Stomach (tissue), 4 donors: ENCODE measurements at regions not wholly inside any gene's neighbourhood (a gene's known extent, or its start where the extent isn't known, plus 50 kb on each side); places are given as distances from the start of the nearest gene placed in this dataset.

Source experiments
- CTCF ChIP-seq, 7 experiments: fragments of 450-650 bp in 4 of 7; fragments of 200-600 bp in 3 of 7; sonication (generic) in 3 of 7; IDR thresholded peaks; one replicate each; pipeline ENCODE4 v1.5.1; 2016 to 2019; ENCODE audit warnings: antibody characterized with exemption in 7 of 7, control low read depth in 2 of 7, mild to moderate bottlenecking in 1 of 7
- EP300 ChIP-seq: sonication (generic); formaldehyde crosslinking; IDR thresholded peaks from one replicate; pipeline ENCODE4 v1.6.1; 2017; ENCODE audit warnings: antibody characterized with exemption
- POLR2A ChIP-seq, 4 donors: fragments of 450-650 bp; IDR thresholded peaks; one replicate each; pipeline ENCODE4 v1.6.1; 2016; ENCODE audit warnings: antibody characterized with exemption in 4 of 4, control low read depth in 2 of 4, mild to moderate bottlenecking in 1 of 4, moderate library complexity in 1 of 4
- POLR2AphosphoS5 ChIP-seq, 3 donors: sonication (generic); formaldehyde crosslinking; IDR thresholded peaks; one replicate each; pipeline ENCODE4 v1.6.1; 2016; ENCODE audit warnings: antibody characterized with exemption in 3 of 3

DNA sequence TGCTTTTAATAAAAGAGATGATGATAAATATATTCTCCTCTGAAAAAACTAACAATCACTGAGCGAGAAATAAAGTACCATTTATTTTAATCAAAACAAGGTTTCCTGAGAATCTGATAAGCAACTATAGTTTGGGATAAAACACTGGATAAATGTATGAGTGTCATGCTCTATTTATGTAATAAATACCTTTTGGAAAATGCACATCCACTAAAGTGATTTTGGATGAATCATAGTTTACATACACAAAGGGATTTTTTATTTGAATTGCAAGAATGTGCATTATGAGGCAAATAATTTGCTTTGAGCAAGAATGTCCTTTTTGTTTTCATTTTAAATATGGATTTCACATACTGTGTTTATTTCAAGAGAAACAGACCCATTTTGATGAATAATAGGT, 1483.5 kb downstream of the MRPL39 start:
- TF ChIP-seq CTCF (IDR thresholded peaks at IDR 0.05) (no peak), POLR2A (IDR thresholded peaks at IDR 0.05) (no peak), EP300 (no peak), POLR2AphosphoS5 (IDR thresholded peaks at IDR 0.05) (no peak)
